ENCODE measurements at regions not wholly inside any gene's neighbourhood (a gene's known extent, or its start where the extent isn't known, plus 50 kb on each side); places are given as distances from the start of the nearest gene placed in this dataset.

GRCh38 chr19:20269461-20269860 lies 102.4 kb downstream of the ZNF486 start:
- TF ChIP-seq REST (IDR thresholded peaks at IDR 0.05; ENCODE audit: insufficient read depth in 1 of 2, low read depth in 2 of 2, low read length in 2 of 2): no peak
- no peak for TF ChIP-seq POLR2AphosphoS5 (IDR thresholded peaks at IDR 0.05; ENCODE audit: low read depth, low read length)
- TF ChIP-seq TAF1 (IDR thresholded peaks at IDR 0.05; ENCODE audit: borderline replicate concordance, insufficient read depth, low read length): no peak

Data from PFSK-1 (cell line).